PC-3 (cell line): ENCODE measurements at regions not wholly inside any gene's neighbourhood (a gene's known extent, or its start where the extent isn't known, plus 50 kb on each side); places are given as distances from the start of the nearest gene placed in this dataset.

Experiments
- EZH2 ChIP-seq: fragments of 300-600 bp; sonication (generic); IDR thresholded peaks from one replicate; pipeline ENCODE4 v1.6.1; 2017; ENCODE audit warnings: antibody characterized with exemption, mild to moderate bottlenecking, low read length; ENCODE audit not compliant: unreplicated experiment
- TF ChIP-seq, protein P1 (sequence below): fragments of 300-600 bp; sonication (generic); conservative IDR thresholded peaks from 2 replicates; pipeline ENCODE4 v1.5.1; 2017; ENCODE audit warnings: antibody characterized with exemption, low read depth, mild to moderate bottlenecking, low read length

DNA sequence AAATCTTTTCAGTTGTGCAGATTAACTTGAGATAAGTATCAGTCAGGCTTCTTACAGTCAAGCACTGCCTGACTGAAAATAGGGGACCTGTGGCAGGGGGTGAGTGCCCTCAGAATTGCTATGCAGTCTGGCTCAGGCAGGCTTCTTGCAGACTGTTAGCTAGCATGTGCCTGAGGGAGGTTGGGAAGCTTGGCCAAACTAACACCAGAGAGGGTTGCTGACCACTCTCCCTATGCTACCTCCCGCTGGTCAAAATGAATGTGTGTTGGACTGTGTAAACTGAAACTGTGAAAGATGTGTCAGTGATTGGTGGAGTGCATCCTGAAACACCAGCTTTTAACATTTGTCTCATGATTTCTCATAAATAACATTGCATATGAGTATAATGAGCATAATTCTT lies 622.3 kb upstream of the IMPG1 start:
- TF ChIP-seq, protein P1, sequence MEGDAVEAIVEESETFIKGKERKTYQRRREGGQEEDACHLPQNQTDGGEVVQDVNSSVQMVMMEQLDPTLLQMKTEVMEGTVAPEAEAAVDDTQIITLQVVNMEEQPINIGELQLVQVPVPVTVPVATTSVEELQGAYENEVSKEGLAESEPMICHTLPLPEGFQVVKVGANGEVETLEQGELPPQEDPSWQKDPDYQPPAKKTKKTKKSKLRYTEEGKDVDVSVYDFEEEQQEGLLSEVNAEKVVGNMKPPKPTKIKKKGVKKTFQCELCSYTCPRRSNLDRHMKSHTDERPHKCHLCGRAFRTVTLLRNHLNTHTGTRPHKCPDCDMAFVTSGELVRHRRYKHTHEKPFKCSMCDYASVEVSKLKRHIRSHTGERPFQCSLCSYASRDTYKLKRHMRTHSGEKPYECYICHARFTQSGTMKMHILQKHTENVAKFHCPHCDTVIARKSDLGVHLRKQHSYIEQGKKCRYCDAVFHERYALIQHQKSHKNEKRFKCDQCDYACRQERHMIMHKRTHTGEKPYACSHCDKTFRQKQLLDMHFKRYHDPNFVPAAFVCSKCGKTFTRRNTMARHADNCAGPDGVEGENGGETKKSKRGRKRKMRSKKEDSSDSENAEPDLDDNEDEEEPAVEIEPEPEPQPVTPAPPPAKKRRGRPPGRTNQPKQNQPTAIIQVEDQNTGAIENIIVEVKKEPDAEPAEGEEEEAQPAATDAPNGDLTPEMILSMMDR, result no peak
- TF ChIP-seq EZH2, result no peak
